ENCODE measurements at regions not wholly inside any gene's neighbourhood (a gene's known extent, or its start where the extent isn't known, plus 50 kb on each side); places are given as distances from the start of the nearest gene placed in this dataset.

DNA sequence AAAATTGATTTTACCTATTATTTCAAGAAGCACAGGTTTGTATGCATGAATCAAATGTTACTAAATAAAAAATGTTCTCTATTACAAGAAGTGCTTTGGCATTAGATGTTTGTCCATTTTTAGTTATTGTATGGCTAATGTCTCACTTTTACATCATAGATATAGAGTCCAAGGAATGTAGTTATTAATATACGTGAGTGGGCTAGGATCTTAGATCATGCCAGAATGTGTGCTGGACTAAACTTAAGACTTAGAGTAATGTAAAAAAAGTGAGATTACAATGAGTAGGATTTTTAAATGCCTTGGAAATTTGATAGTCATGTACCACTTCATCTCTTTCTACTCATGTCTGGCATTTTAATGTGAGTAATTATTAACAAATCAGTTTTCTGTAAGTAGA, 196.6 kb downstream of the ARL4A start (continued):
- TF ChIP-seq, protein P1, sequence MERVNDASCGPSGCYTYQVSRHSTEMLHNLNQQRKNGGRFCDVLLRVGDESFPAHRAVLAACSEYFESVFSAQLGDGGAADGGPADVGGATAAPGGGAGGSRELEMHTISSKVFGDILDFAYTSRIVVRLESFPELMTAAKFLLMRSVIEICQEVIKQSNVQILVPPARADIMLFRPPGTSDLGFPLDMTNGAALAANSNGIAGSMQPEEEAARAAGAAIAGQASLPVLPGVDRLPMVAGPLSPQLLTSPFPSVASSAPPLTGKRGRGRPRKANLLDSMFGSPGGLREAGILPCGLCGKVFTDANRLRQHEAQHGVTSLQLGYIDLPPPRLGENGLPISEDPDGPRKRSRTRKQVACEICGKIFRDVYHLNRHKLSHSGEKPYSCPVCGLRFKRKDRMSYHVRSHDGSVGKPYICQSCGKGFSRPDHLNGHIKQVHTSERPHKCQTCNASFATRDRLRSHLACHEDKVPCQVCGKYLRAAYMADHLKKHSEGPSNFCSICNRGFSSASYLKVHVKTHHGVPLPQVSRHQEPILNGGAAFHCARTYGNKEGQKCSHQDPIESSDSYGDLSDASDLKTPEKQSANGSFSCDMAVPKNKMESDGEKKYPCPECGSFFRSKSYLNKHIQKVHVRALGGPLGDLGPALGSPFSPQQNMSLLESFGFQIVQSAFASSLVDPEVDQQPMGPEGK (CRISPR knock-in tag; IDR thresholded peaks at IDR 0.05; ENCODE audit: borderline replicate concordance), result no peak
- no peak for TF ChIP-seq ARNTL (CRISPR knock-in tag; IDR thresholded peaks at IDR 0.05; ENCODE audit: borderline replicate concordance, low read depth)
- TF ChIP-seq, protein P2, sequence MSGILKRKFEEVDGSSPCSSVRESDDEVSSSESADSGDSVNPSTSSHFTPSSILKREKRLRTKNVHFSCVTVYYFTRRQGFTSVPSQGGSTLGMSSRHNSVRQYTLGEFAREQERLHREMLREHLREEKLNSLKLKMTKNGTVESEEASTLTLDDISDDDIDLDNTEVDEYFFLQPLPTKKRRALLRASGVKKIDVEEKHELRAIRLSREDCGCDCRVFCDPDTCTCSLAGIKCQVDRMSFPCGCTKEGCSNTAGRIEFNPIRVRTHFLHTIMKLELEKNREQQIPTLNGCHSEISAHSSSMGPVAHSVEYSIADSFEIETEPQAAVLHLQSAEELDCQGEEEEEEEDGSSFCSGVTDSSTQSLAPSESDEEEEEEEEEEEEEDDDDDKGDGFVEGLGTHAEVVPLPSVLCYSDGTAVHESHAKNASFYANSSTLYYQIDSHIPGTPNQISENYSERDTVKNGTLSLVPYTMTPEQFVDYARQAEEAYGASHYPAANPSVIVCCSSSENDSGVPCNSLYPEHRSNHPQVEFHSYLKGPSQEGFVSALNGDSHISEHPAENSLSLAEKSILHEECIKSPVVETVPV (CRISPR knock-in tag; IDR thresholded peaks at IDR 0.05), result no peak

DNA sequence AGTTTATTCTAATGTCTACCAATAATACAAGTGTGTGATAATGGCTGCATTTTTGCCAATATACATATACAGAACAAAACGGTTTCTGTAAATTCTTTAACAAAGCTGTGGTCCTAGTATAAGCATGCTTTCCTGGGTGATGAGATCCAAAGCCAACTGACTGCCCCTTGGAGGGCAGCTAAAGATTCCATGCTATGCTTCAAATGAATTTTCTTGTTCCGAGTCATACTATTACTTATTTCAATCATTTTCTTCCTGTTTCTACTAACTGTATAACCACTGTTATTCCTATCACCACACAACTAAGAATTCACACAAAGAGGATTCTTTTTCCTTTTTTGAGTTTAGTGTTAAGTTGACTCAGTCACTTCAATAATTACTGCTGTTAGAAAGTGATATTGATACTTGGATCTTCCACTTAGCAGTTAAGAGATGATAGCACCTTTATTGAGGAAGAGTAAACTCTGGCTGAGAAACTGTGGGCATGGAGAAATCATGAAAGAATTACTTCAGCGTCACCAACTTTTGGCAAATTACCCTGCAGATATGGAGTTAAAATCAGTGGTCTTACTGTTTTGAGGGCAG, 197.5 kb downstream of the ARL4A start:
- ATAC-seq, result no peak
- no peak for TF ChIP-seq OSR1 (CRISPR knock-in tag; IDR thresholded peaks at IDR 0.05)
- TF ChIP-seq, protein P2 (CRISPR knock-in tag; IDR thresholded peaks at IDR 0.05), result no peak
- no peak for TF ChIP-seq GLIS3 (CRISPR knock-in tag; IDR thresholded peaks at IDR 0.05)
- TF ChIP-seq ZNF565 (CRISPR knock-in tag; conservative IDR thresholded peaks at IDR 0.05; ENCODE audit: low read depth), result no peak
- no peak for TF ChIP-seq ISL1 (CRISPR knock-in tag; IDR thresholded peaks at IDR 0.05)
- TF ChIP-seq ZNF8 (CRISPR knock-in tag; IDR thresholded peaks at IDR 0.05), result no peak
- TF ChIP-seq CSDC2 (CRISPR knock-in tag; IDR thresholded peaks at IDR 0.05), result no peak
- no peak for TF ChIP-seq PPARA (CRISPR knock-in tag; IDR thresholded peaks at IDR 0.05; ENCODE audit: borderline replicate concordance)
- no peak for TF ChIP-seq TOX (CRISPR knock-in tag; IDR thresholded peaks at IDR 0.05; ENCODE audit: borderline replicate concordance)
- TF ChIP-seq, protein P3, sequence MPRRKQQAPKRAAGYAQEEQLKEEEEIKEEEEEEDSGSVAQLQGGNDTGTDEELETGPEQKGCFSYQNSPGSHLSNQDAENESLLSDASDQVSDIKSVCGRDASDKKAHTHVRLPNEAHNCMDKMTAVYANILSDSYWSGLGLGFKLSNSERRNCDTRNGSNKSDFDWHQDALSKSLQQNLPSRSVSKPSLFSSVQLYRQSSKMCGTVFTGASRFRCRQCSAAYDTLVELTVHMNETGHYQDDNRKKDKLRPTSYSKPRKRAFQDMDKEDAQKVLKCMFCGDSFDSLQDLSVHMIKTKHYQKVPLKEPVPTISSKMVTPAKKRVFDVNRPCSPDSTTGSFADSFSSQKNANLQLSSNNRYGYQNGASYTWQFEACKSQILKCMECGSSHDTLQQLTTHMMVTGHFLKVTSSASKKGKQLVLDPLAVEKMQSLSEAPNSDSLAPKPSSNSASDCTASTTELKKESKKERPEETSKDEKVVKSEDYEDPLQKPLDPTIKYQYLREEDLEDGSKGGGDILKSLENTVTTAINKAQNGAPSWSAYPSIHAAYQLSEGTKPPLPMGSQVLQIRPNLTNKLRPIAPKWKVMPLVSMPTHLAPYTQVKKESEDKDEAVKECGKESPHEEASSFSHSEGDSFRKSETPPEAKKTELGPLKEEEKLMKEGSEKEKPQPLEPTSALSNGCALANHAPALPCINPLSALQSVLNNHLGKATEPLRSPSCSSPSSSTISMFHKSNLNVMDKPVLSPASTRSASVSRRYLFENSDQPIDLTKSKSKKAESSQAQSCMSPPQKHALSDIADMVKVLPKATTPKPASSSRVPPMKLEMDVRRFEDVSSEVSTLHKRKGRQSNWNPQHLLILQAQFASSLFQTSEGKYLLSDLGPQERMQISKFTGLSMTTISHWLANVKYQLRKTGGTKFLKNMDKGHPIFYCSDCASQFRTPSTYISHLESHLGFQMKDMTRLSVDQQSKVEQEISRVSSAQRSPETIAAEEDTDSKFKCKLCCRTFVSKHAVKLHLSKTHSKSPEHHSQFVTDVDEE (CRISPR knock-in tag; IDR thresholded peaks at IDR 0.05), result no peak
- TF ChIP-seq, protein P4, sequence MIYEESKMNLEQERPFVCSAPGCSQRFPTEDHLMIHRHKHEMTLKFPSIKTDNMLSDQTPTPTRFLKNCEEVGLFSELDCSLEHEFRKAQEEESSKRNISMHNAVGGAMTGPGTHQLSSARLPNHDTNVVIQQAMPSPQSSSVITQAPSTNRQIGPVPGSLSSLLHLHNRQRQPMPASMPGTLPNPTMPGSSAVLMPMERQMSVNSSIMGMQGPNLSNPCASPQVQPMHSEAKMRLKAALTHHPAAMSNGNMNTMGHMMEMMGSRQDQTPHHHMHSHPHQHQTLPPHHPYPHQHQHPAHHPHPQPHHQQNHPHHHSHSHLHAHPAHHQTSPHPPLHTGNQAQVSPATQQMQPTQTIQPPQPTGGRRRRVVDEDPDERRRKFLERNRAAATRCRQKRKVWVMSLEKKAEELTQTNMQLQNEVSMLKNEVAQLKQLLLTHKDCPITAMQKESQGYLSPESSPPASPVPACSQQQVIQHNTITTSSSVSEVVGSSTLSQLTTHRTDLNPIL (CRISPR knock-in tag; IDR thresholded peaks at IDR 0.05; ENCODE audit: low read depth), result no peak
- no peak for TF ChIP-seq ZC3H10 (CRISPR knock-in tag; IDR thresholded peaks at IDR 0.05)

DNA sequence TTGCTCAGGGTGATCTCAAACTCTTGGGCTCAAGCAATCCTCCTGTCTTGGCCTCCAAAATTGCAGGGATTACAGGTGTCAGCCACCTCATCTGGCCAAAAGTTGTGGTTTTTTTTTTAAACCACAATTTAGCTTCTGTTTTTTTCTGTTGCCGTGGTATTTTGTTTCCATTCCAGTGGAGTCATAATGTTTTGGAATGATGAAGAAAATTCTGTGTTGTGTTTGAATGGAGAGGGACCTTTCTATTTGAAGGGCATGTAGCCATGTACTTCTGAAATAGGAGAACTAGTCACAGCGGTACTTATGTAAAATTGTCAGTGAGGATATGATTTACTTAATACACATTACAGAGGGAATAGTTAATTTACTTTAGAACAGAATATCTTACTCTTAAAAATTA, 201.3 kb downstream of the ARL4A start:
- TF ChIP-seq ZNF70 (CRISPR knock-in tag; IDR thresholded peaks at IDR 0.05) (no peak), ESRRG (CRISPR knock-in tag; IDR thresholded peaks at IDR 0.05) (no peak), SNAI2 (CRISPR knock-in tag; IDR thresholded peaks at IDR 0.05) (no peak)
- TF ChIP-seq, protein P3 (CRISPR knock-in tag; IDR thresholded peaks at IDR 0.05), result no peak
- TF ChIP-seq, protein P5, sequence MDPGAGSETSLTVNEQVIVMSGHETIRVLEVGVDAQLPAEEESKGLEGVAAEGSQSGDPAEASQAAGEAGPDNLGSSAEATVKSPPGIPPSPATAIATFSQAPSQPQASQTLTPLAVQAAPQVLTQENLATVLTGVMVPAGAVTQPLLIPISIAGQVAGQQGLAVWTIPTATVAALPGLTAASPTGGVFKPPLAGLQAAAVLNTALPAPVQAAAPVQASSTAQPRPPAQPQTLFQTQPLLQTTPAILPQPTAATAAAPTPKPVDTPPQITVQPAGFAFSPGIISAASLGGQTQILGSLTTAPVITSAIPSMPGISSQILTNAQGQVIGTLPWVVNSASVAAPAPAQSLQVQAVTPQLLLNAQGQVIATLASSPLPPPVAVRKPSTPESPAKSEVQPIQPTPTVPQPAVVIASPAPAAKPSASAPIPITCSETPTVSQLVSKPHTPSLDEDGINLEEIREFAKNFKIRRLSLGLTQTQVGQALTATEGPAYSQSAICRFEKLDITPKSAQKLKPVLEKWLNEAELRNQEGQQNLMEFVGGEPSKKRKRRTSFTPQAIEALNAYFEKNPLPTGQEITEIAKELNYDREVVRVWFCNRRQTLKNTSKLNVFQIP (CRISPR knock-in tag; IDR thresholded peaks at IDR 0.05; ENCODE audit: borderline replicate concordance, low read depth), result no peak
- no peak for ATAC-seq

Data from SK-N-SH treated with all-trans-retinoic acid at 6 μM for 48 hours (cell line).